ENCODE measurements at regions not wholly inside any gene's neighbourhood (a gene's known extent, or its start where the extent isn't known, plus 50 kb on each side); places are given as distances from the start of the nearest gene placed in this dataset.

DNA sequence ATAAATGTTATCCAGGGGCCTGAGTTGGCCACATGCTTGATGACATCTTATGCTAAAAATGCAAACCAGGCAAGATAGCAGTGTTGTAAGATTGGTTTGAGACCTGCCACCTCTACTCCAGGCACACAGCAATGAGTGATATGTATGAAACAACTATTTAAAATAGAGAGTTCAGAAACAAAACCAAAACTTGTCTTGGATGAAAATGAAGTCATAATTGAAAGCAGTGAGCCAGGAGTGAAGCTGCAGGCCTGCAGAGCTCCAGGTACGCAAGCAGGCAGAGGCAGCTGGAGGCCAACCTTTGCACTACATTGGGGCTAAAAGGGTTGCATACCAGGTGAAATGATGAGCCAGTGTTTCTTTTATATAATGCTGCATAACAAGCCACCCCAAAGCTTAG, 89.2 kb upstream of the SPATS2L start:
- CTCF ChIA-PET: no interaction called here
- TF ChIP-seq, protein P1, sequence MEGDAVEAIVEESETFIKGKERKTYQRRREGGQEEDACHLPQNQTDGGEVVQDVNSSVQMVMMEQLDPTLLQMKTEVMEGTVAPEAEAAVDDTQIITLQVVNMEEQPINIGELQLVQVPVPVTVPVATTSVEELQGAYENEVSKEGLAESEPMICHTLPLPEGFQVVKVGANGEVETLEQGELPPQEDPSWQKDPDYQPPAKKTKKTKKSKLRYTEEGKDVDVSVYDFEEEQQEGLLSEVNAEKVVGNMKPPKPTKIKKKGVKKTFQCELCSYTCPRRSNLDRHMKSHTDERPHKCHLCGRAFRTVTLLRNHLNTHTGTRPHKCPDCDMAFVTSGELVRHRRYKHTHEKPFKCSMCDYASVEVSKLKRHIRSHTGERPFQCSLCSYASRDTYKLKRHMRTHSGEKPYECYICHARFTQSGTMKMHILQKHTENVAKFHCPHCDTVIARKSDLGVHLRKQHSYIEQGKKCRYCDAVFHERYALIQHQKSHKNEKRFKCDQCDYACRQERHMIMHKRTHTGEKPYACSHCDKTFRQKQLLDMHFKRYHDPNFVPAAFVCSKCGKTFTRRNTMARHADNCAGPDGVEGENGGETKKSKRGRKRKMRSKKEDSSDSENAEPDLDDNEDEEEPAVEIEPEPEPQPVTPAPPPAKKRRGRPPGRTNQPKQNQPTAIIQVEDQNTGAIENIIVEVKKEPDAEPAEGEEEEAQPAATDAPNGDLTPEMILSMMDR (IDR thresholded peaks at IDR 0.05; ENCODE audit: low read depth, low read length): no peak
- no peaks in the 10 kb centered on the region for H3K27me3 ChIP-seq (ENCODE audit: control insufficient read depth, insufficient read depth, low read length)
- no peak overlapping the region for H3K4me3 ChIP-seq (ENCODE audit: low read depth, low read length)
- no peak overlapping the region for H3K27ac ChIP-seq (ENCODE audit: low read depth, low read length)
- POLR2A ChIA-PET: no interaction called here
- no peaks in the 10 kb centered on the region for H3K9me3 ChIP-seq (ENCODE audit: control insufficient read depth, insufficient read depth, low read length)
- no peak for DNase-seq (ENCODE audit: low read depth, low spot score)

DNA sequence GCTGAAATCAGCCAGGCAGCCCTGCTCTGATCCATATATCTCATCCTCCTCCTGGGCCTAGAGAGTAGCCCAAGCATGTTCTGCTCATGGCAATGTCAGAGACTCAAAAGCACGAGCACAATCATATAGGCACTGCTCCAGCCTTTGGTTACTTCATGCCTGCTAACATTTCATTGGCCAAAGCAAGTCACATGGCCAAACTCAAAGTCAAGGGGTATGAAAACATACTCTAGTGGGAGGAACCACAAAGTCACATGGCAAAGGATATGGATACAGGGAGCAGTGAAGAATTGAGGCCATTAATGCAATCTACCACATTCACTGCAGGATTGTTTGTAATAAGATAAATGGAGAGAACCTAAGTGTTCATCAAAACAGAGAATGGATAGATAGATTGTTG, 87.8 kb upstream of the SPATS2L start:
- DNase-seq (ENCODE audit: low read depth, low spot score): no peak
- ChIA-PET CTCF (no interaction called here), POLR2A (no interaction called here)
- H3K4me3 ChIP-seq (ENCODE audit: low read depth, low read length): no peak overlapping the region
- no peak overlapping the region for H3K27ac ChIP-seq (ENCODE audit: low read depth, low read length)
- H3K9me3 ChIP-seq (ENCODE audit: control insufficient read depth, insufficient read depth, low read length): no peaks in the 10 kb centered on the region
- TF ChIP-seq, protein P1 (IDR thresholded peaks at IDR 0.05; ENCODE audit: low read depth, low read length): no peak
- H3K27me3 ChIP-seq (ENCODE audit: control insufficient read depth, insufficient read depth, low read length): no peaks in the 10 kb centered on the region

DNA sequence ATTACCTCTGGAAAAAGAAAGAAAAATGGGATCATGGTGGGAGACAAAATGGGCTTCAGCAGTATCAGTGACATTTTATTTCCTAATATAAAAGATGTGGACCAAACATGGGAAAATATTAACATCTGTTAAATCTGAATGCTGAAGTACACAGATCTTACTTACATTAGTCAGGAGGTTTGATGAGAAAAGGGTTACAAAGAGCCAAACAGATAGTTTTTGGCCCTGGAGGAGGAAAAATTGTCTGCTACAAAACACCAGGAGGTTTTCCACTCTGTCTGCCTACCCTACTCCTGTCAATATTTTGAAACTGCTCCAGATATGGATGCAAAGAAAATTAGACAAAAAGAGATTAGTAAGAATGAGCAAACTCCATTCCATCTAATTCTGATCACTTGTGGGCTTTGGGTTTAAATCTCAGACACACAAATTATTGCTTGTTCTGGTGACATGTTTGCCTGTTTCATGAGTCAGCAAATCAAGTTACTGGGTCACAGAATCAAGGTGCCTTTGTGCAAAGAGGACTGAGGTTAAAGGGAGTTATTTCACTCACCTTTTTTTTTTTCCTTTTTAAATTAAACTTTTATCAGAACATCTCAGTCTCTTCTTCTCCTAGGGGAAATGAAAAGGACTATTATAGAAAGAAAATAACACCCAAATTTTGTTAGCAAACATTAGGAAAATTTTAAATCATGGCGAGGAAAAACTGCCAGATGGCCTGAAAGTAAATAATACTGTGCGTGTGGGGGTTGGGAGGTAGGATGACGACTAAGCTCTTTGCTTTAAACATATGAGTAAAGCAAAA, 87.0 kb upstream of the SPATS2L start:
- DNase-seq (ENCODE audit: low read depth, low spot score): no peak
- POLR2A ChIA-PET: no interaction called here
- H3K27ac ChIP-seq (ENCODE audit: low read depth, low read length): no peak overlapping the region
- TF ChIP-seq, protein P1 (IDR thresholded peaks at IDR 0.05; ENCODE audit: low read depth, low read length): no peak
- no peaks in the 10 kb centered on the region for H3K9me3 ChIP-seq (ENCODE audit: control insufficient read depth, insufficient read depth, low read length)
- H3K4me3 ChIP-seq (ENCODE audit: low read depth, low read length): no peak overlapping the region
- CTCF ChIA-PET: no interaction called here
- no peaks in the 10 kb centered on the region for H3K27me3 ChIP-seq (ENCODE audit: control insufficient read depth, insufficient read depth, low read length)

DNA sequence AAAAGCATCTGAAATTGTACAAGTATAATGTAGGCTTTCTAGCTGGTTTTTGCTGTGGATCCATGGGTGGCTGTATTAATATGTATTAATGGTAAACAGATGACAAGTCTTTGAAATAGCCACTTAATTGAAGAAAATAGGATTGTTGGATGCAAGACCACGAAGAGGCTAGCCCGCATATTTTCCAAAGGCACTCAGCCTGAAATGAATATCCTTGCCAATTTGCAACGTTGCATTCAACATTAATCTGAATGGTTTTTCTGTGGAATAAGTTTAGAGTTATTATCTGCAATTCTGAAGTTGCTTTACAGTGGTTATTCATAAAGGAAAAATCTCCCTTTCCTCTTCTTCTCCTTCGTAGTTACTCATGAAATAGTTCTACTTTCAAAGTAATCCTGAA, 86.2 kb upstream of the SPATS2L start:
- DNase-seq (ENCODE audit: low read depth, low spot score): no peak
- no peak overlapping the region for H3K4me3 ChIP-seq (ENCODE audit: low read depth, low read length)
- no peaks in the 10 kb centered on the region for H3K9me3 ChIP-seq (ENCODE audit: control insufficient read depth, insufficient read depth, low read length)
- TF ChIP-seq, protein P1 (IDR thresholded peaks at IDR 0.05; ENCODE audit: low read depth, low read length): no peak
- ChIA-PET CTCF (no interaction called here), POLR2A (no interaction called here)
- no peak overlapping the region for H3K27ac ChIP-seq (ENCODE audit: low read depth, low read length)
- H3K27me3 ChIP-seq (ENCODE audit: control insufficient read depth, insufficient read depth, low read length): no peaks in the 10 kb centered on the region

DNA sequence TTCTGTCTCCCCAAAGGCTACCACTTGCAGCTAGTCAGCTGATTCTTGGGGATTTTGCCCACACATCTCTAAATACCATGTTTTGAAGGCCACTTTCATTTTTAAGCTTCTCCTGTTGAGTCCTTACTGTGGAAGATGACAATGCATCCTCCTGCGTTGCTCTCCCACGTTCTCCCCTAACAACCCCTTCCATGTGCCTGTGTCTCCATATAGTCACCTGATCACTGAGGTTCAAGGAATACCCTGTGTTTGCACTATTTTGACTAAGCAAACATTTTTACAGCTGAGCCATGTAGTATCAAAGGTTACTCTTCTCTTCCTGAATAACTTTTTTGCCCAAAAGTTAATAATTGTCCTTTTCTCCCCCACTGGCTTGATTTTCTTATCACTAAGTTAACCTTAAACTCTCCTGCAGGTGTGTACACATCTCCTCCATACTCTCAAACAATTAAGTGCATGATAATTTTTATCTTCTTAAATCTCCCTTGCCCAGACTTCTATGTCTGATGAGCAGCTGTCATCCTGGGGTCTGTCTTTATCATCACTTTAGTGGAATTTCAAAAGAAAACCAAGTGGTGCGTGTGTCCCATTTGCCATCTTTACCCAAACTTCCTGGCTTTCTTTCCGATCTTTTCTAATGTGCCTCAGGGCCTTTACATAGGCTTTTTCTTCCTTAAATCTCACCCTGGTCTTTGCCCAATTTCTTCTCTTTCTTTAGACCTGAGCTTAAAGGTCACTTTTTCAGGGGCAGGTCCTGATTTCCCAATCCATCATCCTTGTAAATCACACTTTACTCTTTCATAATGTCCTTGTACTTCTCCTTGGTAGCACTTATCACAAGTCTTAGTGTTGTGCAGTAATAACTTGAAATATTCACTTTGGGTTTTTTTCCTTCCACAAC, 85.2 kb upstream of the SPATS2L start:
- POLR2A ChIA-PET: no interaction called here

More for the DNA sequence above, 85.2 kb upstream of the SPATS2L start:
- no peaks in the 10 kb centered on the region for H3K9me3 ChIP-seq (ENCODE audit: control insufficient read depth, insufficient read depth, low read length)
- no peak overlapping the region for H3K4me3 ChIP-seq (ENCODE audit: low read depth, low read length)
- DNase-seq (ENCODE audit: low read depth, low spot score): no peak
- no peaks in the 10 kb centered on the region for H3K27me3 ChIP-seq (ENCODE audit: control insufficient read depth, insufficient read depth, low read length)
- TF ChIP-seq, protein P1 (IDR thresholded peaks at IDR 0.05; ENCODE audit: low read depth, low read length): no peak
- H3K27ac ChIP-seq (ENCODE audit: low read depth, low read length): no peak overlapping the region
- CTCF ChIA-PET: no interaction called here

Measured in AG04450 (cell line).